Left cardiac atrium (tissue), 4 donors: ENCODE measurements at regions not wholly inside any gene's neighbourhood (a gene's known extent, or its start where the extent isn't known, plus 50 kb on each side); places are given as distances from the start of the nearest gene placed in this dataset.
A peak's percentile ranks its signal among the peaks of the same experiment; 100 is the strongest.

Experiments used
- ATAC-seq, 2 donors: fragments of 200-7000 bp; cut with Tn5 transposase; one replicate each; pipeline ENCODE4 v1.9.1; 2020; ENCODE audit warnings: mild to moderate bottlenecking in 2 of 2, moderate library complexity in 2 of 2
- DNase-seq: peaks from one replicate; pipeline ENCODE4 v3.0.0-alpha.2; 2020
- intact Hi-C, 2 donors: fragments of 100-400 bp; cut with DNase I; formaldehyde crosslinking; loops; one replicate each; pipeline versions ENCODE4 v1.14.1 to v1.15.1; 2022 to 2023
- donor health status: DM: no; HTN: yes; CAD: no.
- donor health status: DM: no; HTN: yes; CAD: no; lungs with severe emphysema.
- donor health status: DM: yes; HTN: yes; CAD: no.
- donor health status: Dilated cardiomyopathy.

DNA sequence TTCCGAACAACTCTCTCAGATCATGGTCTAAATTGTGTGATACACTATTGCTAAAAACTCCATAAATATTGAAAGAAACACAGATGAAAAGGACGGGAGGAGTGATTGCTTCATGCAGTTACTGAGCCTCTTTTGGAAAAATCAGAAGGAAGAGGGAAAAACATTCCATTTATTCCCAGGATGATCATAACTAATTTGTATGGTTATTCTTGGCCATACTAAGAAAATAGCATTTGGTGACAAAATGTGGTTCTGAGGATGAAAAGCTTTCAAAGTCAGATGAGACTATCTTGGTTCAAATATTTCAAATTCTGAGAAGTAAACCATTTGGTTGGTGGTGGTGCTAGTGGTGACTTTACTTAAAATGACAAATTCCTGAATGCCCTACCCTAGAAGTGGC is 305.4 kb upstream of the LDB2 start:
- intact Hi-C loops: no loop called here
- DNase-seq (no peak), ATAC-seq (peak; percentile 22 to 27)

DNA sequence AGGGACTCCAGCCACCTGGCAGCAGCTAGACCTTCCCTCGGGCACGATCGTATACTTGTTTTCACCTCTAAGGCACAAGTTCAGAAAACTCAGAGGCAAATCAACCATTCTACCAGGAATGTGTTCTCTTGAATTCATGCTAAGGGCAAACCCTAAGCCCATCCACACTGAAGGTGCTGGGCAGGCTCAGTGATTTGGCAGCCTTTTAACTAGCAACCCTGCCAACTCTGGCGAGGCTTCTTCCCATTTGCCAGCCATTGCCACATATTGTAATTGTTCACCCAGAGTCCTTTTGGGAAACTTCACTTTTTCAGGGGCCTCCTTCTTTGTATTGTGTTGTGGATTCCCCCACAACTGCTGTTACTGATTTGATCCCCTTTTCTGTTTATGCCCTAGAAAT is 298.6 kb upstream of the LDB2 start:
- ATAC-seq: peak in 1 of 2 donors; percentile 67
- no peak for DNase-seq
- intact Hi-C loops: no loop called here

DNA sequence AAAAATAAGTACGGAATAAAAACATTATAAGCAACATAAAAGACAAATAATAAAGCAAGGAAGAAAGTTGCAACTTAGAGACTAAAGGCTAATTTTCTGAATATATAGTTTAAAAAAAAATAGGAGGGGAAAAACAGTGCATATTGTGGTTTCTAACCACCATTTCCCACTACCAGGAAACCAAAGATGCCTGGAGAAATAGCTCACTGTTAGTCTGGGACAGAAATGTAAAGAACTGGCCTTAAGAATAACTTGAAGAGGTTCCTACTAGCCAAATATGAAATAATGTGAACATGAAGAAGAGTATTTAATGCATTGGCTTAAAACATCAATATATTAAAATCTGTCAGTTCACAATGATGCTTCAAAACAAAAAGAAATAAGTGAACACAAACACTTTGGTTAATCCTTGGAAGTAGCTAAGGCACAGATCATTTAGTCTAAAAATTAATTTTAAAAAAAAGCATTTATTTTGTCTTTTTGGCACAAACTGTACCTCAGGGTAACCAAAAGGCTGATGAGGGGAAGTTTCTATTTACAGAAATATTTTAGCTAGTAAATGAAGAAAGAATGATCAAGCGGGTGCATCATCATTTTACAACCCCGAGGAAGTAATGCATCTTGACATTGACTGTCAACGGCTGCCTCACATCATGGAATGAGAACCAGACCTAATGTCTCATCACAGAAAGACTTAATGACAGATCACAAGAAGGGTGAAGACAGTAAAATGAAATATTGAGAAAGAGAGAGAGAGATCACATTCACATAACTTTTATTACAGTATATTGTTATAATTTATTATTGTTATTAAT is 297.2 kb upstream of the LDB2 start:
- no peak for ATAC-seq
- intact Hi-C loops: no loop called here

GRCh38 chr4:17194586-17194985 is 296.1 kb upstream of the LDB2 start:
- intact Hi-C loops: no loop called here
- no peak for ATAC-seq
- DNase-seq: no peak

More for the DNA sequence above, 297.2 kb upstream of the LDB2 start:
- DNase-seq: no peak

- no peak for DNase-seq
- intact Hi-C loops: no loop called here
- no peak for ATAC-seq
Measured at GRCh38 chr4:17189759-17190158, 291.3 kb upstream of the LDB2 start.

DNA sequence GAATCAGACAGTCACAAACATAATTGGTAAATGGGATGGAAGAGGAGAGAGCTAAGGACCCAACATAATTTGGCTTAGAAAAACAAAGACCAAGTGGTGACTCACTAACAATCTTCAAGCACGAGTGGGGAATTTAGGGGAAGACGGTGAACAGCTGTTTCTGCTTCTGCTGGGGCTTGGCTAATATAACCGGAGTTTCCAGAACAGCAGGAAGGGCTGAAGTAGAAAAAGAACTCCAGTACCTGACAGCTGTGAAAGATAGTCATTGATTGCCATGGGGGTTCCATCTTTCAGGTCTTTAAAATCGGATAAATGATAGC is 290.9 kb upstream of the LDB2 start:
- intact Hi-C loops: no loop called here
- DNase-seq: no peak
- peak; percentile 54 to 74 for ATAC-seq

- DNase-seq (no peak), ATAC-seq (no peak)
- intact Hi-C loops: no loop called here
Measured at GRCh38 chr4:17188547-17189400, 290.3 kb upstream of the LDB2 start.

DNA sequence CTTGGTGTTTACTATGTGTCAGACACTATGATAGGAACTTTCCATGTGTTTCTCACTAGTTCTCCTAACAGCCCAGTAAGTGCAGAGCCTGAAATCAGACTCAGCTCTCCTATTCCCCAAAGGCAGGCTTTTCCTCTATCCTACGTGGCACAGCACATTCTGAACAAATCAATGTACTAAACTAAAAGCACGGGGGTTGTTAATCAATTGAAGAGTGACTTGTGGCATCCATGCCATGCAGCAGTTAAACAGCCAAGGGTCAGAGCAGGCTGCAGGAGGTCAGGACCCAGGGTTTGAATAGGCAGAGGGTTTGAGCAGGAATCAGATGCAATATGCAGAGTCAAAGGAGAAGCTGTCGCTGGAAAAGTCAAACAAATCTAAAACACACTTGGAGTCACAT is 289.7 kb upstream of the LDB2 start:
- intact Hi-C loops: no loop called here
- DNase-seq (no peak), ATAC-seq (no peak)

DNA sequence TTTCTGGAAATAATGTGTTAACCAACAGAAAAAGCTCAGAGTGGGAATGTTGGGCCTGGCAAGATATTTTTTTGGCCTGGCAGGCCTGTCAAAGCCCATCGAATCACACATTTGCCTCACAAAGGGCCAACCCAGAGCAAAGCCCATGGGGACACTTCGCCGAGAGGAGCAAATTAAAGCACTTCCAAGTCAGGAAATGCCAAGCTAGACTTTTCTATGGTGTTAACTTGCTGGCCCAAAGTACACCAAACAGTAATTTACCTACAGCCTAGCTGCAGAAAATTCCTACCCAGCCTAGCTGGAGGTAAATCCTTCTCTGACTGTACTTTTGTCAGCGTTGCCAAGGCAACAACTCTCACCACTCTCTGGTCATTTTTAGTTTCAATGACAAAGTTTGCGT is 288.6 kb upstream of the LDB2 start:
- ATAC-seq (peak in 1 of 2 donors; percentile 81), DNase-seq (no peak)
- intact Hi-C loops: no loop called here

- DNase-seq (no peak), ATAC-seq (no peak)
- intact Hi-C loops: no loop called here
Measured at GRCh38 chr4:17182888-17183287, 284.4 kb upstream of the LDB2 start.

- intact Hi-C loops: loop anchor here in 1 of 2 donors (5.0 kb wide), 1 partner anchor 143 kb away; no protein-coding TSS in a partner anchor
- DNase-seq: no peak
- peak in 1 of 2 donors; percentile 55 for ATAC-seq
Measured at GRCh38 chr4:17174751-17175150, 276.3 kb upstream of the LDB2 start.

- intact Hi-C loops: loop anchor here in 1 of 2 donors (5.0 kb wide), 1 partner anchor 144 kb away; no protein-coding TSS in a partner anchor
- ATAC-seq (no peak), DNase-seq (no peak)
Measured at GRCh38 chr4:17173300-17173699, 274.9 kb upstream of the LDB2 start.

DNA sequence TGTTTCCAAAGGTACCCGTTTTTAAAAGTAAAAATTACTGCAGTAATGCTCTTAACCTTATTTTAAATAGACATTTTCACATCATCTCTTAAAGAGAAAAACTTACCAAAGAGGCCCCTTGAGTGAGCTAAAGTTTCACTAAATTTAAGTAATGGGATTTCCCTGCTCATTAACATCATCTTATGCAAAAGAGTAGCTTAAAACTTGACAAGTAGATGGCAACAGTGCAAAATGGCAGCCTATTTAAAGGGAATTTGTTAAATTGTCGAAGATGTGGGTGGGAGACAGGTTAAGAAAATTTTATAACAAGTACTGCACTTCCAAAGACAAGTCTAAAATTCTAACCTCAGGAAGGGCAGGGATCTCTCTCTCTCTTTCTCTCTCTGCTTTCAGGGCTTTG is 271.7 kb upstream of the LDB2 start:
- ATAC-seq (no peak), DNase-seq (no peak)
- intact Hi-C loops: loop anchor here in 1 of 2 donors (5.0 kb wide), 1 partner anchor 147 kb away; no protein-coding TSS in a partner anchor

GRCh38 chr4:17169699-17170098 is 271.3 kb upstream of the LDB2 start:
- DNase-seq (no peak), ATAC-seq (no peak)
- intact Hi-C loops: loop anchor here in 1 of 2 donors (5.0 kb wide), 1 partner anchor 148 kb away; no protein-coding TSS in a partner anchor

GRCh38 chr4:17168571-17168970 is 270.1 kb upstream of the LDB2 start:
- ATAC-seq (peak; percentile 32 to 75), DNase-seq (no peak)
- intact Hi-C loops: no loop called here

GRCh38 chr4:17166954-17167353 is 268.5 kb upstream of the LDB2 start:
- intact Hi-C loops: no loop called here
- peak; percentile 90 to 92 for ATAC-seq
- DNase-seq: peak; percentile 60

GRCh38 chr4:17165286-17165685 is 266.8 kb upstream of the LDB2 start:
- DNase-seq: no peak
- no peak for ATAC-seq
- intact Hi-C loops: no loop called here

- DNase-seq (no peak), ATAC-seq (no peak)
- intact Hi-C loops: no loop called here
Measured at GRCh38 chr4:17164666-17165065, 266.2 kb upstream of the LDB2 start.

- intact Hi-C loops: no loop called here
- no peak for ATAC-seq
- no peak for DNase-seq
Measured at GRCh38 chr4:17163156-17163771, 264.8 kb upstream of the LDB2 start.

- ATAC-seq: no peak
- intact Hi-C loops: no loop called here
- no peak for DNase-seq
Measured at GRCh38 chr4:17157304-17157703, 258.9 kb upstream of the LDB2 start.
